HFF-Myc (cell line): ENCODE measurements at regions not wholly inside any gene's neighbourhood (a gene's known extent, or its start where the extent isn't known, plus 50 kb on each side); places are given as distances from the start of the nearest gene placed in this dataset.
"Not testable (repeated sequence)": the region's sequence is repeated elsewhere in the genome, so short reads cannot be mapped to it uniquely, and the experiment has no call there.

ENCODE experiments used
- DNase-seq: peaks from one replicate; pipeline ENCODE4 v3.0.0-alpha.2; 2011; ENCODE audit warnings: low read depth; ENCODE audit errors: extremely low read depth
- H3K4me3 ChIP-seq: replicated peaks from 2 replicates; pipeline ENCODE4 v1.5.1; 2011; ENCODE audit warnings: low read depth, mild to moderate bottlenecking, control low read depth, low read length
- TF ChIP-seq, protein P1 (sequence below): IDR thresholded peaks from 2 replicates; pipeline ENCODE4 v1.5.1; 2012; ENCODE audit warnings: mild to moderate bottlenecking, low read depth, low read length, control low read depth; ENCODE audit errors: missing control alignments

DNA sequence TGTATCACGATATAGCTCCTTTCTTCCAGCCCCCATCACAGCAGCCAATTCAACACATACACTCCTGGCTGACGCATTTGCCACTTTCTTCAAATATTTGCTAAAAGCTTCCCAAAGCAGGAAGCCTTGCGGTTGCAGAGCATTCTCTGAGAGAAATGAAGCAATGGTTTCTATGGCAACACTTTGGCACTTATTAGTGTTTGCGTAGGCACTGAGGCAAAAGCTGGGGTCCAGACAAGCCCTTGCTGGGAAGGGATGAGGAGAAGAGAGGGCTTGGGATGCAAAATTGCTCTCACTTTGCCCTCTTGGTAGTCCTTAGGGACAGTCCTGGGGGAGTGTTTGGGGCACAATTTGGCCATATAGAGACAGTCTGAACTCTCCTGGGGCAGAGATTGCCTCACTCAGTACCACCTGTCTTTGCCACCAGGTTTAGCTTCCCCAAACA lies 55.0 kb upstream of the PAK3 start:
- peak; percentile 27 for DNase-seq
- TF ChIP-seq, protein P1, sequence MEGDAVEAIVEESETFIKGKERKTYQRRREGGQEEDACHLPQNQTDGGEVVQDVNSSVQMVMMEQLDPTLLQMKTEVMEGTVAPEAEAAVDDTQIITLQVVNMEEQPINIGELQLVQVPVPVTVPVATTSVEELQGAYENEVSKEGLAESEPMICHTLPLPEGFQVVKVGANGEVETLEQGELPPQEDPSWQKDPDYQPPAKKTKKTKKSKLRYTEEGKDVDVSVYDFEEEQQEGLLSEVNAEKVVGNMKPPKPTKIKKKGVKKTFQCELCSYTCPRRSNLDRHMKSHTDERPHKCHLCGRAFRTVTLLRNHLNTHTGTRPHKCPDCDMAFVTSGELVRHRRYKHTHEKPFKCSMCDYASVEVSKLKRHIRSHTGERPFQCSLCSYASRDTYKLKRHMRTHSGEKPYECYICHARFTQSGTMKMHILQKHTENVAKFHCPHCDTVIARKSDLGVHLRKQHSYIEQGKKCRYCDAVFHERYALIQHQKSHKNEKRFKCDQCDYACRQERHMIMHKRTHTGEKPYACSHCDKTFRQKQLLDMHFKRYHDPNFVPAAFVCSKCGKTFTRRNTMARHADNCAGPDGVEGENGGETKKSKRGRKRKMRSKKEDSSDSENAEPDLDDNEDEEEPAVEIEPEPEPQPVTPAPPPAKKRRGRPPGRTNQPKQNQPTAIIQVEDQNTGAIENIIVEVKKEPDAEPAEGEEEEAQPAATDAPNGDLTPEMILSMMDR: no peak
- H3K4me3 ChIP-seq: no peak overlapping the region

DNA sequence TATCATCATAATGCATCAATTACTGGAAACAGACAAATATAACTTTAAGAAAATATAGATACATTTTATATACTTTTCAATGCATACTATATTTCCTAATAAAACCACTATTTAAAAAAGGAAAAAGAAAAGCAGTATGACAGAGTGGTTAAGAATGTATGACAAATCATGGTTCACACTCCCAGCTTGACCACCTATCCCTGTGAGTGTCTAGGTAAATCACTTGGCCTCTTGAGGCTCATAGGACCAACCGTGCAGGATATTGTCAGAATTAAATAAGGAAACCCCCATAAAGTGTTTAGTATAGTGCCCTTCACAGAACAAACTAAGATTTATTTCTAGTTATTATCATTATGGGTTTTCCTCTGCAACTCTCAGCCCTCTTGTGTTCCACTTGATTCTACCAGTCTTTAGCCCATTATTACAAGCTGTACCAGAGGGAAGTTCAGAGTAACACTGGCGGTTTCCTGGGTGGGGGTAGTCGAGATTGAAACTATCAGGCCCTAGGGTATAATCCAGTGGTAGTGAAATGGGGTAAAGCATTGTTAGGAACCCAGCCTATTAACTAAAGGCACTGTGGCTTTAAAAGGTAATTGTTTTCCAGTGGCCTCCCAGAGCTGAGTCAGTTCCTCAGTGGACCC lies 55.5 kb upstream of the PAK3 start:
- TF ChIP-seq, protein P1: no peak
- no peak for DNase-seq

DNA sequence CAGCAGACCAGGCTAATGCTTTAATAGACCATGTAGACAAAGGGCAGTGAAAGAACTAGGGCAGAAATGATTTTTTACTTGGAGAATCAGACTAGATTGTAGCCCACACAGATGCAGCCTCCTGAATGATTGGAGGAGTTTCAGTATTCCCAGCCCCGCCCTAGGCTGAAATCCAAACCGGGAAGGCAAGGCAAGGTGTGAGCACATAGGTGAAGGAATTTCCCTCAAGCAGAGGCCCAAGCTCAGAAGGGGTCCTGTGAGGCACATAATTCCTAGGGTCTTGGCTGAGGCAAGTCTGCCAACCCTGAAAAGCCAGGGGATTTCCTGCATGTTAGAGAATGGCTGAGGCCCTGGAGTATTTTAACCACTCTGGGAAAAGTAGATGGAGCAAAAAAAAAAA lies 56.4 kb upstream of the PAK3 start:
- DNase-seq: no peak
- no peak overlapping the region for H3K4me3 ChIP-seq
- TF ChIP-seq, protein P1: no peak

More for the DNA sequence above, 55.5 kb upstream of the PAK3 start:
- no peak overlapping the region for H3K4me3 ChIP-seq

DNA sequence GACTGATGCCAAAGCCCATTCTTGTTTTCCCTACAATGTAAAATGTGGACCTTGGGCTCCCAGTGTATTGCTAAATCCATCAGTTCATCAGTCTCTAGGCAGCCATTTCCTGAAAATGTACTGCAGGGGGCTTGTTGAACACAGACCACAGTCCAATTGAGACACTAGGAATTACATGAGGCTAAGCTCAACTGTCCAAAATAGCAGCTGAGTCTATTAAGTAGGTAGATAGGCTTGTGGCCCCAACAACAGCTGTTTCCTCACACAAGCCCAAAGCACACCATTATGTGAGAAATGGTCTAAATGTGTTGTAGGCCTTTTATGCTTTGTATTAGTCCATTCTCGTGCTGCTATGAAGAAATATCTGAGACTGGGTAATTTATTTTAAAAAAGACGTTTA lies 60.0 kb upstream of the PAK3 start:
- no peak for DNase-seq
- TF ChIP-seq, protein P1: no peak
- H3K4me3 ChIP-seq: no peak overlapping the region

DNA sequence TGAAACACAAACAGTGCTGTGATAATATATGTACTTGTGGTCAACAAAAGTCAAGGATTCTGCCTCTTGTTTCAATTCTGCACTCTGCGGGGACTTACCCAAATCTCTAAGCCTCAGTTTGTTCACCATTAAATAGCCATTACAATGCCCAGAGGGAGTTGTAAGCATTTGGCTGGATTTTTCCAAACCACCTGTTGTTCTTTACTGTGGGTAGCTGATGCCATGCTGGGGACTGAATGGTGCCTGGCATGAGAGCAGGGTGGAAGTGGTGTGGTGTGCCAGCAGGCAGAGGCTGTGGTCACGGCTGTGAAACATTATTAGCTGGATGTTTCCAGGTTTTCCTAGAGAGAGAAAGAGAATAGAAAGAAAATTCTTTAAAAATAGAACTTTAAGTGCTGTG lies 60.7 kb upstream of the PAK3 start:
- no peak for DNase-seq
- TF ChIP-seq, protein P1: no peak
- no peak overlapping the region for H3K4me3 ChIP-seq

DNA sequence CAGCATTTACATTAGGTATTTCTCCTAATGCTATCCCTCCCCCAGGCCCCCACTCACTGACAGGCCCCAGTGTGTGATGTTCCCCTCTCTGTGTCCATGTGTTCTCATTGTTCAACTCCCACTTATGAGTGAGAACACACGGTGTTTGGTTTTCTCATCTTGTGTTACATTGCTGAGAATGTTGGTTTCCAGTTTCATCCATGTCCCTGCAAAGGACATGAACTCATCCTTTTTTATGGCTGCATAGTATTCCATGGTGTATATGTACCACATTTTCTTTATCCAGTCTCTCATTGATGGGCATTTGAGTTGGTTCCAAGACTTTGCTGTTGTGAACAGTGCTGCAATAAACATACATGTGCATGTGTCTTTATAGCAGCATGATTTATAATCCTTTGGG lies 73.0 kb upstream of the PAK3 start:
- DNase-seq: not testable (repeated sequence)

DNA sequence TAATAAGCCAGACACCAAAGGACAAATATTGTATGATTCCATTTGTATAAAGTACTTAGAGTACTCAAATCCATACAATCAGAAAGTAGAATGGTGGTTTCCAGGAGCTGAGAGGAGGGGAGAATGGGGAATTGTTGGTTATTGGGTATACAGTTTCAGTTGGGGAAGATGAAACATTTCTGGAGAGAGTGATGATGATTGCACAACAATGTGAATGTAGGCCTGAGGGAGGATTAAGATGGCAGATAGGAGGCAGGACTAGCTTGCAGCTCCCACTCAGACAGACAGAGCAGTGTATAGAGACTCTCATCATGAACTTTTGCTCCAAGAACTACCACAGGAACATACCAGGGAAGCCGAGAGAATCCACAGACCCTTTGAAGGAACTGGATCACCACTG lies 75.7 kb upstream of the PAK3 start:
- no peak overlapping the region for H3K4me3 ChIP-seq
- TF ChIP-seq, protein P1: no peak
- no peak for DNase-seq

More for the DNA sequence above, 73.0 kb upstream of the PAK3 start:
- not testable (repeated sequence) for H3K4me3 ChIP-seq
